B cell (primary cell): ENCODE measurements at regions not wholly inside any gene's neighbourhood (a gene's known extent, or its start where the extent isn't known, plus 50 kb on each side); places are given as distances from the start of the nearest gene placed in this dataset.

Experiments
- ATAC-seq: fragments of 200-7000 bp; cut with Tn5 transposase; one replicate; pipeline ENCODE4 v1.10.0; 2021; ENCODE audit warnings: low read depth, mild to moderate bottlenecking, moderate number of reproducible peaks, moderate library complexity
- CTCF ChIA-PET: fragments of 350-600 bp; sonication (Branson Sonifier 250); formaldehyde crosslinking; loops from one replicate; lab custom pipeline; 2021; ENCODE audit warnings: antibody characterized with exemption, inconsistent platforms; lab: Charles Lee
- POLR2A ChIA-PET: fragments of 350-600 bp; sonication (Branson Sonifier 250); formaldehyde crosslinking; loops from one replicate; lab custom pipeline; 2021; ENCODE audit warnings: antibody characterized with exemption; lab: Charles Lee
- DNase-seq: peaks from one replicate; pipeline ENCODE4 v3.0.0; 2013
- H2AFZ ChIP-seq: 2 replicates; pipeline ENCODE4 v1.6.1; 2012; ENCODE audit warnings: mild to moderate bottlenecking, low read depth, low read length; ENCODE audit not compliant: insufficient read depth, poor library complexity, severe bottlenecking
- H3K27ac ChIP-seq, 2 donors: 1 replicate in 1 of 2; 2 replicates in 1 of 2; pipeline ENCODE4 v1.5.1; 2012 to 2013; ENCODE audit warnings: low read length in 2 of 2, mild to moderate bottlenecking in 2 of 2, moderate library complexity in 1 of 2
- H3K27me3 ChIP-seq, 4 experiments: fragments of 200-600 bp in 1 of 4; sonication (generic) in 1 of 4; replicated peaks in 1 of 4; 1 replicate in 2 of 4; 2 replicates in 2 of 4; pipeline versions ENCODE4 v1.6.1 to v1.7.0; 2013 to 2016; ENCODE audit warnings: low read length in 3 of 4, mild to moderate bottlenecking in 2 of 4, mixed read lengths in 1 of 4, moderate library complexity in 1 of 4; ENCODE audit not compliant: insufficient read depth in 4 of 4, control insufficient read depth in 3 of 4; ENCODE audit errors: control extremely low read depth in 1 of 4
- H3K36me3 ChIP-seq, 2 experiments: replicated peaks in 1 of 2; 1 replicate in 1 of 2; 2 replicates in 1 of 2; pipeline versions ENCODE4 v1.6.1 to v1.7.1; 2013; ENCODE audit warnings: low read length in 1 of 2; ENCODE audit not compliant: insufficient read depth in 2 of 2, control insufficient read depth in 1 of 2; ENCODE audit errors: control extremely low read depth in 1 of 2, extremely low read depth in 1 of 2
- H3K4me1 ChIP-seq, 2 donors: fragments of 200-600 bp in 1 of 2; sonication (generic) in 1 of 2; 1 replicate in 1 of 2; 2 replicates in 1 of 2; pipeline versions ENCODE4 v1.5.1 to v1.6.1; 2013 to 2017; ENCODE audit warnings: low read length in 2 of 2; ENCODE audit not compliant: control insufficient read depth in 2 of 2, insufficient read depth in 2 of 2
- H3K4me2 ChIP-seq: replicated peaks from 2 replicates; pipeline ENCODE3; 2012; ENCODE audit warnings: mild to moderate bottlenecking, low read depth, low read length; ENCODE audit not compliant: poor library complexity, severe bottlenecking
- H3K4me3 ChIP-seq, 5 experiments: fragments of 200-600 bp in 1 of 5; sonication (generic) in 1 of 5; 1 replicate in 3 of 5; 2 replicates in 2 of 5; pipeline versions ENCODE4 v1.5.1 to v1.7.0; 2011 to 2016; ENCODE audit warnings: low read length in 4 of 5, mild to moderate bottlenecking in 4 of 5, low read depth in 2 of 5, control low read depth in 1 of 5, moderate library complexity in 1 of 5; ENCODE audit not compliant: insufficient read depth in 1 of 5; ENCODE audit errors: control extremely low read depth in 1 of 5, extremely low read depth in 1 of 5
- H3K79me2 ChIP-seq: fragments of 200-600 bp; sonication (generic); one replicate; pipeline ENCODE4 v1.6.0; 2016; ENCODE audit warnings: low read length; ENCODE audit not compliant: control insufficient read depth, insufficient read depth
- H3K9ac ChIP-seq: fragments of 200-600 bp; sonication (generic); 2 replicates; pipeline ENCODE4 v1.6.1; 2017; ENCODE audit warnings: mild to moderate bottlenecking, low read length, moderate library complexity
- H3K9me3 ChIP-seq, 3 donors: one replicate each; pipeline versions ENCODE4 v1.6.1 to v1.7.1; 2013; ENCODE audit warnings: low read length in 2 of 3; ENCODE audit not compliant: control insufficient read depth in 2 of 3, insufficient read depth in 1 of 3; ENCODE audit errors: control extremely low read depth in 1 of 3
- H4K20me1 ChIP-seq: 2 replicates; pipeline ENCODE4 v1.6.0; 2012; ENCODE audit warnings: mild to moderate bottlenecking, low read length; ENCODE audit not compliant: insufficient read depth, control insufficient read depth, poor library complexity, severe bottlenecking
- H3K27ac Mint-ChIP-seq: one replicate; pipeline ENCODE4 v1.8.0; 2021; ENCODE audit warnings: mixed read lengths
- H3K27me3 Mint-ChIP-seq: one replicate; pipeline ENCODE4 v1.8.0; 2021; ENCODE audit warnings: mixed read lengths
- H3K4me1 Mint-ChIP-seq: one replicate; pipeline ENCODE4 v1.8.0; 2021; ENCODE audit warnings: mixed read lengths
- H3K4me3 Mint-ChIP-seq: one replicate; pipeline ENCODE4 v1.8.0; 2021; ENCODE audit warnings: mixed read lengths
- H3K9me3 Mint-ChIP-seq: one replicate; pipeline ENCODE4 v1.8.0; 2022; ENCODE audit warnings: mixed read lengths; ENCODE audit not compliant: insufficient read depth
- CTCF ChIP-seq: fragments of 200-600 bp; IDR thresholded peaks from one replicate; pipeline ENCODE4 v1.8.0; 2022; ENCODE audit warnings: antibody characterized with exemption, mild to moderate bottlenecking
- EZH2 ChIP-seq: IDR thresholded peaks from 2 replicates; pipeline ENCODE4 v1.6.1; 2012; ENCODE audit warnings: borderline replicate concordance, low read depth, mild to moderate bottlenecking, moderate library complexity, low read length; ENCODE audit not compliant: insufficient read depth, poor library complexity, severe bottlenecking
- WGBS: methylation state at CpG from one replicate; pipeline ENCODE4 v1.1.5; 2013; ENCODE audit warnings: missing lambda C conversion rate; ENCODE audit not compliant: insufficient coverage; 5-methylcytosine and 5-hydroxymethylcytosine counted together
- intact Hi-C: fragments of 100-400 bp; cut with micrococcal nuclease; formaldehyde crosslinking; loops from one replicate; pipeline ENCODE4 v1.10.0; 2022

GRCh38 chr12:105748806-105749600, 389.8 kb downstream of the NUAK1 start:
- Mint-ChIP-seq H3K27me3 (no peaks in the 10 kb centered on the region), H3K9me3 (no peaks in the 10 kb centered on the region), H3K4me1 (no peaks in the 10 kb centered on the region), H3K4me3 (no peak overlapping the region), H3K27ac (no peak overlapping the region)
- Histone ChIP-seq H3K4me3 (no peak overlapping the region), H3K79me2 (no peaks in the 10 kb centered on the region), H3K27me3 (no peaks in the 10 kb centered on the region), H4K20me1 (no peaks in the 10 kb centered on the region), H3K4me2 (no peak overlapping the region), H3K27ac (no peak overlapping the region), H3K9me3 (no peaks in the 10 kb centered on the region), H3K36me3 (no peaks in the 10 kb centered on the region), H3K4me1 (no peaks in the 10 kb centered on the region), H2AFZ (no peak overlapping the region), H3K9ac (no peak overlapping the region)
- no peak for TF ChIP-seq EZH2
- no peak for TF ChIP-seq CTCF
- POLR2A ChIA-PET, result no interaction called here
- DNase-seq (no peak), ATAC-seq (no peak)
- WGBS, result 100% methylated on average over 4 of the region's 9 CpGs
- CTCF ChIA-PET, result no interaction called here
- intact Hi-C loops, result no loop called here

- Histone ChIP-seq H3K27ac (no peak overlapping the region), H3K9me3 (peaks cover 0 to 2% (median 0%) of the 10 kb centered on the region in 3 donors), H3K4me2 (no peak overlapping the region), H4K20me1 (no peaks in the 10 kb centered on the region), H3K9ac (no peak overlapping the region), H3K36me3 (no peaks in the 10 kb centered on the region), H3K4me1 (no peaks in the 10 kb centered on the region), H3K79me2 (no peaks in the 10 kb centered on the region), H2AFZ (no peak overlapping the region), H3K4me3 (no peak overlapping the region), H3K27me3 (no peaks in the 10 kb centered on the region)
- no peak overlapping the region for H3K4me3 Mint-ChIP-seq
- no peak for TF ChIP-seq EZH2
- no peak for TF ChIP-seq CTCF
- WGBS, result 85% methylated on average over 2 of the region's 2 CpGs
- no peaks in the 10 kb centered on the region for H3K4me1 Mint-ChIP-seq
- DNase-seq (no peak), ATAC-seq (no peak)
- no peaks in the 10 kb centered on the region for H3K27me3 Mint-ChIP-seq
- H3K9me3 Mint-ChIP-seq, result no peaks in the 10 kb centered on the region
- intact Hi-C loops, result no loop called here
- ChIA-PET CTCF (no interaction called here), POLR2A (no interaction called here)
- no peak overlapping the region for H3K27ac Mint-ChIP-seq
These were observed 388.7 kb downstream of the NUAK1 start for GRCh38 chr12:105750096-105750495.
